ENCODE measurements at regions not wholly inside any gene's neighbourhood (a gene's known extent, or its start where the extent isn't known, plus 50 kb on each side); places are given as distances from the start of the nearest gene placed in this dataset.

DNA sequence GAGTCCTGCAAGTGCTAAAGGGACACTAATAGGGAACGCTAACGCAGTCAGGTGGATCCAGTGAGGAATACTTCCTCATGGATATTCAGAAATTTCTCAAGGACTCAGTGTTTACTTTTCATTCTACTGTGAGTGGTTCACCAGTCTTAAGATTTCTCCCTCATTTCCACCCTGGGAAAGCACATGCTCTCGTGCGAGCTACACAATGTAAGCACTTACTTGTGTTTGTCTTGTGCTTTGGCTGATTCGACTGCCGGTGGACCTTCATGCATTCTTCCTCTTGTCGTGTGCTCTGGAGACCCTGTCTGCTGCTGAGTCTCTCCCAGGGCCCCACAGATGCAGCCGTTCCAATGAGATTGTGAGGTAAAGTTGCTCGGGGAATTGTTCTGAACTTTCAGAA lies 180.1 kb downstream of the NUFIP1 start:
- ChIA-PET RAD21 (ENCODE audit: low non-redundant PET in 1 of 2, low total read pairs in 2 of 2, uncharacterized antibody in 2 of 2, unreplicated experiment in 2 of 2) (no interaction called here), POLR2A (no interaction called here), CTCF (no interaction called here)
- TF ChIP-seq EZH2 (IDR thresholded peaks at IDR 0.05) = no peak
- TF ChIP-seq YY1 (IDR thresholded peaks at IDR 0.05; ENCODE audit: extremely low read depth, insufficient replicate concordance, low read depth, low read length) = no peak
- TF ChIP-seq ZBTB33 (IDR thresholded peaks at IDR 0.05; ENCODE audit: extremely low read depth, insufficient replicate concordance, low read length) = no peak
- TF ChIP-seq POLR2A (IDR thresholded peaks at IDR 0.05; ENCODE audit: borderline replicate concordance, extremely low read depth, insufficient read depth, insufficient read length) = no peak
- no peak for TF ChIP-seq FOSL1 (IDR thresholded peaks at IDR 0.05; ENCODE audit: low read depth)
- no peak overlapping the region for H3K4me2 ChIP-seq (ENCODE audit: low read length)
- DNase-seq (ENCODE audit: low read depth, low spot score) (no peak), ATAC-seq (no peak)
- no peak overlapping the region for H3K27ac ChIP-seq (ENCODE audit: low read depth, low read length)
- H3K79me2 ChIP-seq (ENCODE audit: insufficient read depth, low read length) = no peaks in the 10 kb centered on the region
- peaks cover 0 to 3% of the 10 kb centered on the region in 2 experiments; a peak in 1 of 4 replicates for H3K4me1 ChIP-seq (ENCODE audit: control insufficient read depth in 1 of 2, insufficient read depth in 2 of 2, low read length in 2 of 2)
- H3K36me3 ChIP-seq (ENCODE audit: control insufficient read depth in 1 of 2, insufficient read depth in 2 of 2, low read length in 2 of 2) = no peaks in the 10 kb centered on the region
- H4K20me1 ChIP-seq (ENCODE audit: insufficient read depth) = no peaks in the 10 kb centered on the region
- H3K4me3 ChIP-seq (replicated peaks in 1 of 2; ENCODE audit: low read depth in 1 of 2, low read length in 2 of 2) = no peak overlapping the region
- H3K9me2 ChIP-seq (ENCODE audit: insufficient read depth) = no peaks in the 10 kb centered on the region
- BruUV-seq (replicated peaks) = no TSS peak
- no peak overlapping the region for H2AFZ ChIP-seq (ENCODE audit: low read depth, low read length, poor library complexity, severe bottlenecking)
- no peaks in the 10 kb centered on the region for H3K27me3 ChIP-seq (ENCODE audit: insufficient read depth, low read length)
- intact Hi-C loops (cut with micrococcal nuclease) = no loop called here
- no peaks in the 10 kb centered on the region for H3K9me3 ChIP-seq (ENCODE audit: control insufficient read depth in 1 of 2, insufficient read depth in 1 of 2, low read depth in 1 of 2, low read length in 2 of 2)
- H3K9ac ChIP-seq (ENCODE audit: low read length) = no peak overlapping the region

GRCh38 chr13:44808185-44808584 lies 181.1 kb downstream of the NUFIP1 start:
- Histone ChIP-seq H3K4me2 (ENCODE audit: low read length) (no peak overlapping the region), H3K4me3 (replicated peaks in 1 of 2; ENCODE audit: low read depth in 1 of 2, low read length in 2 of 2) (no peak overlapping the region), H3K4me1 (ENCODE audit: control insufficient read depth in 1 of 2, insufficient read depth in 2 of 2, low read length in 2 of 2) (peaks cover 0 to 3% of the 10 kb centered on the region in 2 experiments; a peak in 1 of 4 replicates), H3K9me3 (ENCODE audit: control insufficient read depth in 1 of 2, insufficient read depth in 1 of 2, low read depth in 1 of 2, low read length in 2 of 2) (no peaks in the 10 kb centered on the region), H3K27ac (ENCODE audit: low read depth, low read length) (no peak overlapping the region), H3K36me3 (ENCODE audit: control insufficient read depth in 1 of 2, insufficient read depth in 2 of 2, low read length in 2 of 2) (no peaks in the 10 kb centered on the region), H4K20me1 (ENCODE audit: insufficient read depth) (no peaks in the 10 kb centered on the region), H3K9ac (ENCODE audit: low read length) (no peak overlapping the region), H3K27me3 (ENCODE audit: insufficient read depth, low read length) (no peaks in the 10 kb centered on the region), H3K9me2 (ENCODE audit: insufficient read depth) (no peaks in the 10 kb centered on the region), H2AFZ (ENCODE audit: low read depth, low read length, poor library complexity, severe bottlenecking) (no peak overlapping the region), H3K79me2 (ENCODE audit: insufficient read depth, low read length) (no peaks in the 10 kb centered on the region)
- POLR2A ChIA-PET = no interaction called here
- RAD21 ChIA-PET (ENCODE audit: low non-redundant PET in 1 of 2, low total read pairs in 2 of 2, uncharacterized antibody in 2 of 2, unreplicated experiment in 2 of 2) = no interaction called here
- BruUV-seq (replicated peaks) = no TSS peak
- no peak for TF ChIP-seq SP1 (IDR thresholded peaks at IDR 0.05; ENCODE audit: low read depth)
- no peak for TF ChIP-seq CBX3 (IDR thresholded peaks at IDR 0.05; ENCODE audit: low read depth)
- no peak for TF ChIP-seq CTCF (IDR thresholded peaks at IDR 0.05 in 2 of 3, conservative IDR thresholded peaks at IDR 0.05 in 1 of 3; ENCODE audit: borderline replicate concordance in 1 of 3, insufficient read depth in 1 of 3, low read depth in 2 of 3, low read length in 2 of 3)
- TF ChIP-seq SRF (IDR thresholded peaks at IDR 0.05; ENCODE audit: low read depth) = no peak
- TF ChIP-seq, protein P1, sequence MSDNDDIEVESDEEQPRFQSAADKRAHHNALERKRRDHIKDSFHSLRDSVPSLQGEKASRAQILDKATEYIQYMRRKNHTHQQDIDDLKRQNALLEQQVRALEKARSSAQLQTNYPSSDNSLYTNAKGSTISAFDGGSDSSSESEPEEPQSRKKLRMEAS (IDR thresholded peaks at IDR 0.05) = no peak
- TF ChIP-seq REST (IDR thresholded peaks at IDR 0.05; ENCODE audit: low read depth) = no peak
- TF ChIP-seq ATF3 (IDR thresholded peaks at IDR 0.05) = no peak
- TF ChIP-seq ZNF274 (IDR thresholded peaks at IDR 0.05; ENCODE audit: low read depth, low read length) = no peak
- no peak for TF ChIP-seq EZH2 (IDR thresholded peaks at IDR 0.05)
- TF ChIP-seq YY1 (IDR thresholded peaks at IDR 0.05; ENCODE audit: extremely low read depth, insufficient replicate concordance, low read depth, low read length) = no peak
- DNase-seq (ENCODE audit: low read depth, low spot score) (no peak), ATAC-seq (no peak)
- intact Hi-C loops (cut with micrococcal nuclease) = no loop called here
- CTCF ChIA-PET = no interaction called here

Data from HCT116 (cell line).